ENCODE measurements at regions not wholly inside any gene's neighbourhood (a gene's known extent, or its start where the extent isn't known, plus 50 kb on each side); places are given as distances from the start of the nearest gene placed in this dataset.
"Not testable (repeated sequence)": the region's sequence is repeated elsewhere in the genome, so short reads cannot be mapped to it uniquely, and the experiment has no call there.

DNA sequence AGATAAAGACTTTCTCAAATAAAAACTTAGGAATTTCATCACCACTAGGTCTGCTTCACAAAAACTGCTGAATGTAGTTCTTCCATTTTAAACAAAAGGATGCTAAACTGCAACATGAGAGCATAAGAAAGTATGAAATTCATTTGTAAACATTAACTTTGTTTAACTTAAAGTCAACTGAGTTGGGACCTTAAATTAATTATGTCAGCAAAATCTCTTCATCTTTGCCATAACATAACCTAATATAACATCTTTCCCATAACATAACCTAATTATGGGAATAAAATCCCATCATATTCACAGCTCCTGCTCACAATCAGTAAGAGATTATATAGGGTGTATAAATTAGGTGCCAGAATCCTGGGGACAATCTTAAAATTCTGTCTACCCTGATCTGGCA is 78.8 kb upstream of the PCSK5 start:
- DNase-seq: no peak

DNA sequence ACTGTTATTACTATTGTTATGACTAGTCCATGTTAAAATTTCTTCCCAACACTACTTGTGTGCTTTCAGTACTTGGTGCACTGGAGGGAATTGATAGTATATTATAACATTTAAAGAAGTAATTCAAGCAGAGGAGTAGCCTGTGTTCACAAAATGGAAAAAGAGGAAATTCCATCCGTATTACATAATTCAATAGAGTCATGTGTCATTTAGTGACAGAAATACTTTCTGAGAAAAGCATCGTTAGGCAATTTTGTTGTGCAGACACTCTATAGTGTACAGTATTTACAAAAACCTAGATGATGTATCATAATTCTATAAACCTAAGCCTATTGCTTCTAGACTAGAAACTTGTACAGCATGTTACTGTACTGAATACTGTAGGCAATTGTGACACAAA is 78.3 kb upstream of the PCSK5 start:
- DNase-seq: no peak

DNA sequence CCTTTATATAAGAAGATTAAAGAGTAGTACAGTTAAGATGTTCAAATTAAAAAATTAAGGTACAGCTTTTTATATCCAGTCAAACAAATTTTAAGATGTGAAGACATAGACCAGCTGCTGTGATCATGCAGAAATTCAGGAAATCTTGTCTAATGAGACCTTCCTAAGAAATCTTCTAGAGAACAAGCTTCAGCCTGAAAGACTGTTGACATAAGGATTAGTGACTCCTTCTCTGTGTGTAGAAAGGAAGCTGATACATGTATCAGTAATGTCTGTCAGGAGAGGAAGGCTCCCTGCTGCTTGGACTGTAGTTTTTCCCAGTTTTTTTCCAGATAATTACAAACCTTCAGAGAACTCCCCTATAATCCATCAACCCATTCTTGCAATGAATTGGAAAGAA is 75.8 kb upstream of the PCSK5 start:
- no peak for DNase-seq

DNA sequence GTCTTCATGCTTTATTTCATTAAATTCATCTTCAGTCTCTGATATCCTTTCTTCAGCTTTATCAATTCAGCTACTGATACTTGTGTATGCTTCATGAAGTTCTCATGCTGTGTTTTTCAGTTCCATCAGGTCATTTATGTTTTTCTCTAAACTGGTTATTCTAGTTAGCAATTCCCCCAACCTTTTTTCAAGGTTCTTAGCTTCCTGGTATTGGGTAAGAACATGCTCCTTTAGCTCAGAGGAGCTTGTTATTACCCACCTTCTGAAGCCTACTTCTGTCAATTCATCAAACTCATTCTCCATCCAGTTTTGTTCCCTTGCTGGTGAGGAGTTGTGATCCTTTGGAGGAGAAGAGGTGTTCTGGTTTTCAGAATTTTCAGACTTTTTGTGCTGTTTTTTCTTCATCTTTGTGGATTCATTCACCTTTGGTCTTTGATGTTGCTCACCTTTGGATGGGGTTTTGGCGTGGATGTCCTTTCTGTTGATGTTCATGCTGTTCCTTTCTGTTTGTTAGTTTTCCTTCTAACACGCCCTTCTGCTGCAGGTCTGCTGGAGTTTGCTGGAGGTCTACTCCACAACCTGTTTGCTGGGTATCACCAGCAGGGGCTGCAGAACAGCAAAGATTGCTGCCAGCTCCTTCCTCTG is 69.9 kb upstream of the PCSK5 start:
- DNase-seq: not testable (repeated sequence)

DNA sequence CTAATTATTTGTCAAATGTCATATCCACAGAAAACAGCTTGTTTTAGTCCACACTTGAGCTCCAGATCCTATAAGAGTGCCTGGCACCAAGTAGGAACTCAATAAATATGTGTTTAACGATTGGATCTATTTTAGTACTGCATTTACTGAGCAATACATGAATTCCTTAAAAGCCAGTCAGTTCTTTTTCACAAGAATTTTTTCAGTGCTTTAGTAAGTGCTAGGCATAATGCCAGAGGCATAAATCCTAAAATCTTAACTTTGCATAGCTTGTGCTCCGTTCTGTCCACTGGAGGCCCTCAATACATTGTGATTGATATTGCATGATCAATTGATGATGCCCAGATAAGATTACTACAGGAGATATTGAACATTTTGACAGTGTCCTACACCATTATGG is 67.3 kb upstream of the PCSK5 start:
- no peak for DNase-seq

DNA sequence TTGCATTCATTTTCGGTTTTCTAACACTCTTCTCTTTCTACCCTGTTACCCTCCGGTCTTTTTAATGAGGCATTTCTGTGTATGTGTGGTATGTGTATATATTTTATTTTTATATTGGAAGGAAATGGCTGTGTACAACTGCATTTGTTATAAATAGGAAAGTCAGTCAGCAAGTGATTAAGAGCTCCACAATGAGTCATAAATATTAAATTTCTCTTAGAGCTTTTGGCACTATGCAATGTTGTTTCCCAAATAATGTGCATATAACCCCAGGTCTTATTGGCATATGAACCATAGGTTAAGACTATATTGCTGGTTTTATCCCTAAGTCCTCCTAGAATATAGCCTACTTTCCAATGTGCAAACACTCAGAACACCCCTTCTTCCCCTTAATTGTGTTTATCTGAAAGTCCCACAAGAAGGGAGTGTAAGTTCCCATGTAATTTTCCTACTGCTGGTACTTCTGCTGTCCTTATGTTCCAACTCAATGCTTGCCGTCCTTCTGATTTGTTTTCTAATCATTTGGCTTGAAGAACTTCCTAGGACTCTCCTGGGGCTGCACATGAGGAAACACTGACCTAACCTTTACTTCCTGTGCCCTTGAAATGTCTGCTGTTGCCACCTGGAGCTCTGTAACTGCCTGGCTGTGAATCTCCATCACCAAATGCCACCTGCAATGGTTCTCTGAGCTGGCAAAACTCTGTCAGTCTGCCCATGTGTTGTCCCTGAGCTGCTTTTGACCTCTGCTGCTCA is 65.5 kb upstream of the PCSK5 start:
- DNase-seq: no peak

DNA sequence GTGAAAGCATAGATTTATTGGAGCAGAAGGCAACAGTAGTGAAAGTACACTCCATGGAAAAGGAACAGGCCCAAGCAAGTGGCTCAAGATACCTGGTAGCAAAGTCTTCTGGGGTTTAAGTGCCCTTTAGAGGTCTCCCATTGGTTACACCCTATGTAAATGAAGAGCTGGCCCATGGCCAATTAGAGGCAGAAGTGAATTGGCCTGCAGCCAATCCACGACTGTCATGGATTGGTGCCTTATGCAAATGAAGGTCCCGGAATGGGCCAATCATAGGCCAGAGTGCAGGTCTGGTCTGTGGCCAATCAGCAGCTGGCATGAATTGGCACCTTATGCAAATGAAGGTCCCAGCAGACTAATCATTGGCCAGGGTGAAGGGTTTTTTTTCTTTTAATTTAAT is 64.2 kb upstream of the PCSK5 start:
- DNase-seq: no peak

DNA sequence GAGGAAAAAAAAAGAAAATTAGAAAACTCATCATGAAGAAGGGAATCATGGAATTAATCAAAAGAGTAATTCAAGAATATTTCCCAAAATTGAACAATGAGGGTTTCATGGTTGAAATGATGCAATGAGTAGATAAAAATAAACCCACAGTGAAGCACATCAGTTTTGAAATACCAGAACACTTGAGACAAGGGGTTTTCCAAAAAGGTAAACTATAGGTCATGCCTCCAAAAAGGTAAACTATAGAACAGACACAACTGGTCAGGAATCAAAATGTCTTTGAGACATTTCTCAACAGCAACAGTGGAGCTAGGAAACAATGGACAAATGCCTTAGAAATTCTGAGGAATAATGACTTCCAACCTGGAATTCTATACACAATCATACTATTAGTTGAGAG is 60.2 kb upstream of the PCSK5 start:
- no peak for DNase-seq

DNA sequence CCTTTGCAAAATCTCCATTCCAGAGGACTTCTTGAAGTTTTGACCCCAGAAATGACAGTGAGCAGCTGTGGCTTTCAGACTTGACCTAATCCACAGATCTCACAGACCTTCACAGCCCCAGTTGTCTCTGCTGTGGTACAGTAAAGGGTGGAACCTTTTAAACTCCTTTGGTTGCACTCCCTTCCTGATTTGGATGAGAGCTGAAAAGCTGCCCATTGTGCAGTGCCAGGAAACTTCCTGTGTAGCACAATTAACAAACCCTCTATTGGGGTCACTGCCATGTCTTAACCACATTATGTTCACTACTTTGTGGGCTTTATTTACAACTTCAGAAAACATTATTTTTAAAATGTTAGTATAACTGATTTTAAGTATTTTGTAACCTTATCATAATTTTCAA is 56.7 kb upstream of the PCSK5 start:
- DNase-seq: no peak

DNA sequence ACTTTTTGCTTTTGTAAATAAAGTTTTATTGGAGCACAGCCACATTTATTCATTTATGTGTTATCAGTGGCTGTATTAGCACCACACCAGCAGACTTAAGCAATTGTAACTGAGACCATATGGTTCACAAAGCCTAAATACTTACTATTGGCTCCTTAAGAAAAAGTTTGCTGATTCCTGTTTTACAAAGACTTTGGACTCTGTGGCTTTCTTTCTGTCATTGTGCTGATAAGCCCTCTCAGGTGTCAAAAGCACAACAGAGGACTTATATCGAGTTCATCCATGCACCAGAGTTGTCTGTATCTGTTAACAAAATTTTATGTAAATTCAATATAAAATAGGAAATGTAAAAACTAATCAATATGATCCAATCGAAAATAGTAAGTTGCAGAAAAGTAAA is 55.6 kb upstream of the PCSK5 start:
- no peak for DNase-seq
